WI38 (cell line): ENCODE measurements at regions not wholly inside any gene's neighbourhood (a gene's known extent, or its start where the extent isn't known, plus 50 kb on each side); places are given as distances from the start of the nearest gene placed in this dataset.

Experiments used
- H3K4me3 ChIP-seq: 2 replicates; pipeline ENCODE4 v1.5.1; 2011; ENCODE audit warnings: low read depth, mild to moderate bottlenecking, control low read depth, low read length
- TF ChIP-seq, protein P1 (sequence below): IDR thresholded peaks from 2 replicates; pipeline ENCODE4 v1.5.1; 2012; ENCODE audit warnings: low read depth, mild to moderate bottlenecking, control low read depth, low read length

DNA sequence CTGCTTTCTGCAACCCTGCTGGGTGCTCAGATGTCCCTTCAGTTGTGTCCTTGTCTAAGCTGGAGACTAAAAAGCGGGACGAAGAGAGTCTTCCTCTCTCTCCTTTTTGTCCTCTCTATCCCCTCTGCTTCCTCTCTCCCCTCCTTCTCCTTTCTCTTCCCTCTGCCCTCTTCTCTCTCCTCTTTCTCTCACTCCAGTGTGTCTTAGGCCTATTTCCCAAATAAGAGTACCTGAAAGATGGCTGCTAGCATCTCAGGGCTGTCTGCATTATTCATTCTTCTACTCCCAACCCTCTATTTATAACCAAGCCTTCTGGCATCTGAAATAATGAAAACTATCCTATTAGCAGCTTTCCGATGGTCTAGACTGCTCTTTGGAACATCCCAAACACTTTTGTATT is 729.8 kb downstream of the UQCRFS1 start:
- TF ChIP-seq, protein P1, sequence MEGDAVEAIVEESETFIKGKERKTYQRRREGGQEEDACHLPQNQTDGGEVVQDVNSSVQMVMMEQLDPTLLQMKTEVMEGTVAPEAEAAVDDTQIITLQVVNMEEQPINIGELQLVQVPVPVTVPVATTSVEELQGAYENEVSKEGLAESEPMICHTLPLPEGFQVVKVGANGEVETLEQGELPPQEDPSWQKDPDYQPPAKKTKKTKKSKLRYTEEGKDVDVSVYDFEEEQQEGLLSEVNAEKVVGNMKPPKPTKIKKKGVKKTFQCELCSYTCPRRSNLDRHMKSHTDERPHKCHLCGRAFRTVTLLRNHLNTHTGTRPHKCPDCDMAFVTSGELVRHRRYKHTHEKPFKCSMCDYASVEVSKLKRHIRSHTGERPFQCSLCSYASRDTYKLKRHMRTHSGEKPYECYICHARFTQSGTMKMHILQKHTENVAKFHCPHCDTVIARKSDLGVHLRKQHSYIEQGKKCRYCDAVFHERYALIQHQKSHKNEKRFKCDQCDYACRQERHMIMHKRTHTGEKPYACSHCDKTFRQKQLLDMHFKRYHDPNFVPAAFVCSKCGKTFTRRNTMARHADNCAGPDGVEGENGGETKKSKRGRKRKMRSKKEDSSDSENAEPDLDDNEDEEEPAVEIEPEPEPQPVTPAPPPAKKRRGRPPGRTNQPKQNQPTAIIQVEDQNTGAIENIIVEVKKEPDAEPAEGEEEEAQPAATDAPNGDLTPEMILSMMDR = no peak
- no peak overlapping the region for H3K4me3 ChIP-seq

DNA sequence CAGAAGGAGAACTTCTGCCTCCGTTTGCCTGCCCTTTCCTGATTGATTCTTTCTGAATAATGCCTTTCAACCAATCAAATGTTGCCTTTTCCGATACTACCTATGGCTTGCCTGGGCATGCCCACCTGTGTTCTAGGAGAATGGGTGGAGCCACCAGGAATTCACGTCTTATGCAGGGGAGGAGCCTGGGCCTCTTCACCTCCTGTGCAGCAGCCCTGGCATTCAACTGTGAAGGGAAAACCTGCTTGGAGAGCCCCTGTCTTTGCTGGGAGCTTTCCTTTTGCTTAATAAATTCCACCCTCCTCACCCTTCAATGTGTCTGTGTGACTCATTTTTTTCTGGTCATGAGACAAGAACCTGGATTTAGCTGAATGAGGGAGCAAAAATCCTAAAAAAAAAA is 730.7 kb downstream of the UQCRFS1 start:
- no peak overlapping the region for H3K4me3 ChIP-seq
- TF ChIP-seq, protein P1 = no peak

DNA sequence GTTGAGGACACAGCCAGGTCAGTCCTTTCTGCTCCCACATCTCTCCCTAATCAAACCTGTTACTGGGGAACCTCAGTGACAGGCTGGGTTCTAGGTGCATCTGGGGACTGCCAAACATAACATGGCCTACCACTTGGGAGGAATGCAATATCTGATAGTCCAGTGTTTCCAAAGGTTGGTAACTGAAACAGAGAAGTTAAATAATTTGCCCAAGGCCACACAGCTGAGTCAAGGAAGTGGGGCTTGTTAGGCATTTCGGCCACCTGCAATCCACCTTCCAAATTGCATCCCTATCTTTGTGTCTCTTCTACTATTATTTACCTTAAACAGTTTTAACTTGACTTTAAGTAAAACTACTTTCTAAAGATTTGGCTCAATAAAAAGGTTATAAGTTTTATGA is 731.3 kb downstream of the UQCRFS1 start:
- H3K4me3 ChIP-seq = no peak overlapping the region
- TF ChIP-seq, protein P1 = no peak

DNA sequence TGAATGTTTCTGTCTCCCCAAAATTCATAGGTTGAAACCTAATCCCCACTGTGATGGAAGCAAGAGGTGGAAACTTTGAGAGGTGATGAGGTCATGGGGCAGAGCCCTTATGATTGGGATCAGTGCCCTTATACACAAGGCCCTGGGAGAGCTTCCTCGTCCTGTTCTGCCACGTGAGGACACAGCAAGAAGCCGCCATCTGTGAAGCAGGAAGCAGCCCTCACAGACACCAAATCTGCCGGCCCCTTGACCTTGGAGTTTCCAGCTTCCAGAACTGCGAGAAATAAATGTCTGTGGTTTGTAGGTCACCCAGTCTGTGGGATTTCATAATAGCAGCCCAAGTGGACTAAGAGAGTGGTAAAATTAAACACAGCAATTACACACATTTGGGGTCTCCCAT is 737.4 kb downstream of the UQCRFS1 start:
- no peak overlapping the region for H3K4me3 ChIP-seq
- TF ChIP-seq, protein P1 = no peak

DNA sequence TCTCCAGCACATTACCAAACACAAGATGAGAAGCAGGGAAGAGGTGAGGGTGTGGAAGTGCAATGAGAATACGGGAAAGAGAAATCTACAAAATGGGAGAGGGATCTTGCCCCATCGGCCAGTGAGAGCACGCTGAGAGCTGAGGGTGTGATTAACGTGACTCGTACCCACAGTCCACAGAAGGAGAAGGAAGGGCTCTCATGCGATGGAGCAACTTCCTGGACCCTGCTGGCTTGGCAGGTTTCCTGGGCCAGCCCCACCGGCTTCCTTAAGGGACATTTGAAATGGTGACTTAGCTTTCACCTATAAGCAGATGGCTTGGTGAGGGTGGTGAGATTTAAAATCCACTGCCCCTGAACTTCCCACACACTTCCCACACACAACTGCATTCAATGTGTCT is 740.1 kb downstream of the UQCRFS1 start:
- H3K4me3 ChIP-seq = no peak overlapping the region
- TF ChIP-seq, protein P1 = no peak

DNA sequence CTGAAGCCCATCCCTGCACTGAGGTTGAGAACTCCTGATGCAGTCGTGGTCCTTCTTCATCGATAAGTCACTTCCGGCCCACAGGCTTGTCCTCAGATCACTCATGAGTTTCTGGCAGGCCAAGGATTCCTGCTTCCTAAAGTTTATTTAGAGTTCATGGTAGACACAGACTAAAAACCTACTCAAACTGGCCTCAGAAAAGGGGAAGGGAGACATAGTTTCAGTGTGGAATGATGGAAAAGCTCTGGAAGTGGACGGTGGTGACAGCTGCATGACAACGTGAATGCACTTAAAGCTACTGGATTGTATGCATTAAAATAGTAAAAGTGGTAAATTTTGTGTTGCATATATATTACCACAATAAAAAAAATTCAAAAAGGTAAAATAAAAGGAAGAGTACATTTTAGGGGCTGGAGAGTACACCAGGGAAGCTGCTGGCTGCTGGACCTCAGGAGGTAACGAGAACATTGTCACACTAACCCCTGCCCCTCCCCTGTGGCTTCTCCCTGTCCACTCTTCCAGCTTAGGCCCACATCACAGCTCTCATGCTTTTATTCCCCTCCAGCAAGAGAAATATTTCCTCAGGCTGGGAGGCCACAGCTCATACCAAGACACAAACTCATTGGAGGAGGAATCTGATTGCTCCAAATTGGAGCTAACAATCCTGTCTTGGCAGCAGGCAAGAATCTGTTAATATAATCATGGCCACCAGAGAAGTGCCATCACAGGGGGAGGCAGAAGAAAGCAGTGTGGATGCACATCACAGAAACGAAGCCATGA is 741.0 kb downstream of the UQCRFS1 start:
- H3K4me3 ChIP-seq = no peak overlapping the region
- TF ChIP-seq, protein P1 = no peak

DNA sequence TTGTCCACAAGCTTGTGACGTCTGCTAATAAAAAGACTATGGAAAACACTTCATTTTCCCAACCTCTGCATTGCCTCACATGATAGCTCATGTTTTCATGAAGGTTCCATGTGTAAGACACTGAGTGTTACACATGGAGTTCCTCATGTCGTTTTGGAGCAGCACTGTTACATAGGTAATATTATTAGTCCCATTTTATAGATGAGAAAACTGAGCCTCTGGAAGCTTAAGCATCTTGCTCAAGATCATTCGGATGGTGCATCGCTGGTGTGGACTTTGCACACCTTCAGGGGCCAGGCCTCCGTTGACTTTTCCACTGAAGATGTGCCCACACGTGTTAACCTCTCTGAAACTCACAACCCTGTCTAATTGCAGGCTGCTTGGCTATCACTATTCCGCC is 743.4 kb downstream of the UQCRFS1 start:
- no peak overlapping the region for H3K4me3 ChIP-seq
- TF ChIP-seq, protein P1 = no peak
